ENCODE measurements at regions not wholly inside any gene's neighbourhood (a gene's known extent, or its start where the extent isn't known, plus 50 kb on each side); places are given as distances from the start of the nearest gene placed in this dataset.

DNA sequence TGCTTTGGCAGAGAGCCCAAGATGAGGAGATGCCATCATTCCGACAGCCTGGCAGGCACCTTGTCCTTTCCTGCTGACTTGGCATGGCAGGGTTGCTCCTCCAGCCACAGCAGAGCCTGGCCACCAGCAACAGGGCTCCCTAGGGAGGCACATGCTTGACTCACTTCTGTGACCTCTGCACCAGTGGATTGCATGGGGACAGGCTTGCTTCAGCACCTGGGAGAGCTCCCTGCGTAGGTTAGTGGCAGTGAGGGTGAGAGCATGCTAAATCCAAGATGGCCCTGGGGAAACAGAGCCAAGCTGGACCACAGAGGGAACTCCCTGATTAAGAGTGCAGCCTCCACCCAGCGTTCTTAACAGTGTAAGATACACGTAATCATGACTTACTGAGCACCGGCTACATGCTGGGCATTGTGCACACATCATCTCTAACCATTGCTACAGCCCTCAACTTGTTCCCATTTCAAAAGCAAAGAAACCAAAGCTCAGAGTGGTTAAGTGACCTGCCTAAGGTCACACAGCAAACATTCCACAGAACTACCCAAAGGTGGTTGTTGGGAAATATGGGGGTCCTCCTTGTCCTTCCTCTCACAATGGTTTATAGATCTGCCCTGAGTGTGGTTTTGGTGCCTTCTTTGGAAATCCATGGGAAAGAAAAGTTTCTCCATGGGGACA lies 116.6 kb upstream of the UQCRFS1 start (continued):
- TF ChIP-seq MYBL2 (CRISPR knock-in tag; IDR thresholded peaks at IDR 0.05) (no peak), TEAD4 (CRISPR knock-in tag; IDR thresholded peaks at IDR 0.05) (no peak), ESRRA (CRISPR knock-in tag; IDR thresholded peaks at IDR 0.05; ENCODE audit: borderline replicate concordance) (no peak), HMGA2 (CRISPR knock-in tag; IDR thresholded peaks at IDR 0.05) (no peak), NR1H2 (CRISPR knock-in tag; IDR thresholded peaks at IDR 0.05) (no peak), NFYB (CRISPR knock-in tag; conservative IDR thresholded peaks at IDR 0.05; ENCODE audit: low read depth) (no peak), TCF7 (CRISPR knock-in tag; IDR thresholded peaks at IDR 0.05; ENCODE audit: low read depth) (peak; percentile 34; the same call in 1 of the 2 replicates), ZNF138 (CRISPR knock-in tag; conservative IDR thresholded peaks at IDR 0.05) (no peak), TEAD1 (CRISPR knock-in tag; IDR thresholded peaks at IDR 0.05) (no peak), ZNF671 (CRISPR knock-in tag; IDR thresholded peaks at IDR 0.05) (0 out of 2 replicates have a peak, but pooled peaks have one; percentile 40), NFE2L1 (CRISPR knock-in tag; IDR thresholded peaks at IDR 0.05) (no peak), ZNF232 (CRISPR knock-in tag; IDR thresholded peaks at IDR 0.05) (no peak), GTF2I (CRISPR knock-in tag; conservative IDR thresholded peaks at IDR 0.05) (peak; percentile 51; the same call in 1 of the 2 replicates), ZNF396 (CRISPR knock-in tag; IDR thresholded peaks at IDR 0.05; ENCODE audit: borderline replicate concordance) (peak; percentile 90; the same call in 1 of the 2 replicates), ATF1 (CRISPR knock-in tag; IDR thresholded peaks at IDR 0.05) (no peak)
- TF ChIP-seq, protein P1, sequence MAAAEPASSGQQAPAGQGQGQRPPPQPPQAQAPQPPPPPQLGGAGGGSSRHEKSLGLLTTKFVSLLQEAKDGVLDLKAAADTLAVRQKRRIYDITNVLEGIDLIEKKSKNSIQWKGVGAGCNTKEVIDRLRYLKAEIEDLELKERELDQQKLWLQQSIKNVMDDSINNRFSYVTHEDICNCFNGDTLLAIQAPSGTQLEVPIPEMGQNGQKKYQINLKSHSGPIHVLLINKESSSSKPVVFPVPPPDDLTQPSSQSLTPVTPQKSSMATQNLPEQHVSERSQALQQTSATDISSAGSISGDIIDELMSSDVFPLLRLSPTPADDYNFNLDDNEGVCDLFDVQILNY (CRISPR knock-in tag; IDR thresholded peaks at IDR 0.05): no peak
- TF ChIP-seq, protein P2, sequence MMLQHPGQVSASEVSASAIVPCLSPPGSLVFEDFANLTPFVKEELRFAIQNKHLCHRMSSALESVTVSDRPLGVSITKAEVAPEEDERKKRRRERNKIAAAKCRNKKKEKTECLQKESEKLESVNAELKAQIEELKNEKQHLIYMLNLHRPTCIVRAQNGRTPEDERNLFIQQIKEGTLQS (CRISPR knock-in tag; conservative IDR thresholded peaks at IDR 0.05): no peak
- TF ChIP-seq, protein P3, sequence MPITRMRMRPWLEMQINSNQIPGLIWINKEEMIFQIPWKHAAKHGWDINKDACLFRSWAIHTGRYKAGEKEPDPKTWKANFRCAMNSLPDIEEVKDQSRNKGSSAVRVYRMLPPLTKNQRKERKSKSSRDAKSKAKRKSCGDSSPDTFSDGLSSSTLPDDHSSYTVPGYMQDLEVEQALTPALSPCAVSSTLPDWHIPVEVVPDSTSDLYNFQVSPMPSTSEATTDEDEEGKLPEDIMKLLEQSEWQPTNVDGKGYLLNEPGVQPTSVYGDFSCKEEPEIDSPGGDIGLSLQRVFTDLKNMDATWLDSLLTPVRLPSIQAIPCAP (CRISPR knock-in tag; IDR thresholded peaks at IDR 0.05): peak; percentile 87
- TF ChIP-seq, protein P4, sequence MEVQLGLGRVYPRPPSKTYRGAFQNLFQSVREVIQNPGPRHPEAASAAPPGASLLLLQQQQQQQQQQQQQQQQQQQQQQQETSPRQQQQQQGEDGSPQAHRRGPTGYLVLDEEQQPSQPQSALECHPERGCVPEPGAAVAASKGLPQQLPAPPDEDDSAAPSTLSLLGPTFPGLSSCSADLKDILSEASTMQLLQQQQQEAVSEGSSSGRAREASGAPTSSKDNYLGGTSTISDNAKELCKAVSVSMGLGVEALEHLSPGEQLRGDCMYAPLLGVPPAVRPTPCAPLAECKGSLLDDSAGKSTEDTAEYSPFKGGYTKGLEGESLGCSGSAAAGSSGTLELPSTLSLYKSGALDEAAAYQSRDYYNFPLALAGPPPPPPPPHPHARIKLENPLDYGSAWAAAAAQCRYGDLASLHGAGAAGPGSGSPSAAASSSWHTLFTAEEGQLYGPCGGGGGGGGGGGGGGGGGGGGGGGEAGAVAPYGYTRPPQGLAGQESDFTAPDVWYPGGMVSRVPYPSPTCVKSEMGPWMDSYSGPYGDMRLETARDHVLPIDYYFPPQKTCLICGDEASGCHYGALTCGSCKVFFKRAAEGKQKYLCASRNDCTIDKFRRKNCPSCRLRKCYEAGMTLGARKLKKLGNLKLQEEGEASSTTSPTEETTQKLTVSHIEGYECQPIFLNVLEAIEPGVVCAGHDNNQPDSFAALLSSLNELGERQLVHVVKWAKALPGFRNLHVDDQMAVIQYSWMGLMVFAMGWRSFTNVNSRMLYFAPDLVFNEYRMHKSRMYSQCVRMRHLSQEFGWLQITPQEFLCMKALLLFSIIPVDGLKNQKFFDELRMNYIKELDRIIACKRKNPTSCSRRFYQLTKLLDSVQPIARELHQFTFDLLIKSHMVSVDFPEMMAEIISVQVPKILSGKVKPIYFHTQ (CRISPR knock-in tag; IDR thresholded peaks at IDR 0.05): no peak
- TF ChIP-seq, protein P5, sequence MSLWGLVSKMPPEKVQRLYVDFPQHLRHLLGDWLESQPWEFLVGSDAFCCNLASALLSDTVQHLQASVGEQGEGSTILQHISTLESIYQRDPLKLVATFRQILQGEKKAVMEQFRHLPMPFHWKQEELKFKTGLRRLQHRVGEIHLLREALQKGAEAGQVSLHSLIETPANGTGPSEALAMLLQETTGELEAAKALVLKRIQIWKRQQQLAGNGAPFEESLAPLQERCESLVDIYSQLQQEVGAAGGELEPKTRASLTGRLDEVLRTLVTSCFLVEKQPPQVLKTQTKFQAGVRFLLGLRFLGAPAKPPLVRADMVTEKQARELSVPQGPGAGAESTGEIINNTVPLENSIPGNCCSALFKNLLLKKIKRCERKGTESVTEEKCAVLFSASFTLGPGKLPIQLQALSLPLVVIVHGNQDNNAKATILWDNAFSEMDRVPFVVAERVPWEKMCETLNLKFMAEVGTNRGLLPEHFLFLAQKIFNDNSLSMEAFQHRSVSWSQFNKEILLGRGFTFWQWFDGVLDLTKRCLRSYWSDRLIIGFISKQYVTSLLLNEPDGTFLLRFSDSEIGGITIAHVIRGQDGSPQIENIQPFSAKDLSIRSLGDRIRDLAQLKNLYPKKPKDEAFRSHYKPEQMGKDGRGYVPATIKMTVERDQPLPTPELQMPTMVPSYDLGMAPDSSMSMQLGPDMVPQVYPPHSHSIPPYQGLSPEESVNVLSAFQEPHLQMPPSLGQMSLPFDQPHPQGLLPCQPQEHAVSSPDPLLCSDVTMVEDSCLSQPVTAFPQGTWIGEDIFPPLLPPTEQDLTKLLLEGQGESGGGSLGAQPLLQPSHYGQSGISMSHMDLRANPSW (CRISPR knock-in tag; conservative IDR thresholded peaks at IDR 0.05; ENCODE audit: low read depth): no peak
- TF ChIP-seq, protein P6, sequence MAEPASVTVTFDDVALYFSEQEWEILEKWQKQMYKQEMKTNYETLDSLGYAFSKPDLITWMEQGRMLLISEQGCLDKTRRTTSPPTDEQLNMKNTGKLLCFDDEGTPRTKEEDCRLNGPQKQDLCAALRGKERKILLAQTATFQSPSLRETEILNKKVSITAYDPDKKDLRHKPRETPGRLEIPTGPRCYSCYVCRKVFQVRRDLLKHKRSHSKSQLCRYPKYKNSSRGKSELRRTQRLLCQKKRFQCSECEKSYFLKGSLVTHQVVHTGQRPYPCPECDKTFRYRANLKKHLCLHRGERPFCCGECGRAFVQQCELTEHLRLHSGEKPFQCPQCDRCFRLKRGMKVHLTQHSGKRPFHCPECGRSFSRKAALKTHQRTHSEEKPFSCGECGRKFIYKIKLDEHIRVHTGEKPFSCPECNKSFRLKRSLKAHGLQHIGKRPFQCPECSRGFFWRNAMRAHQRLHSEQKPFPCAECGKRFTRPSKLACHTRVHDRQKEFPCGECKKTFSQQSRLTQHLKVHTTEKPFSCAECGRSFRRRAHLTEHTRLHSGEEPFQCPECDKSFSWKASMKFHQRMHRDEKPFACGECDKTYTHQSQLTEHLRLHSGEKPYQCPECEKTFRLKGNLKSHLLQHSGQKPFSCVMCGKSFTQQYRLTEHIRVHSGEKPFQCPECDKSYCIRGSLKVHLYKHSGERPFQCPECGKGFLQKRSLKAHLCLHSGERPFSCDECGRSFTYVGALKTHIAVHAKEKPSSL (CRISPR knock-in tag; conservative IDR thresholded peaks at IDR 0.05): peak; percentile 67; the same call in 1 of the 2 replicates
- TF ChIP-seq, protein P7, sequence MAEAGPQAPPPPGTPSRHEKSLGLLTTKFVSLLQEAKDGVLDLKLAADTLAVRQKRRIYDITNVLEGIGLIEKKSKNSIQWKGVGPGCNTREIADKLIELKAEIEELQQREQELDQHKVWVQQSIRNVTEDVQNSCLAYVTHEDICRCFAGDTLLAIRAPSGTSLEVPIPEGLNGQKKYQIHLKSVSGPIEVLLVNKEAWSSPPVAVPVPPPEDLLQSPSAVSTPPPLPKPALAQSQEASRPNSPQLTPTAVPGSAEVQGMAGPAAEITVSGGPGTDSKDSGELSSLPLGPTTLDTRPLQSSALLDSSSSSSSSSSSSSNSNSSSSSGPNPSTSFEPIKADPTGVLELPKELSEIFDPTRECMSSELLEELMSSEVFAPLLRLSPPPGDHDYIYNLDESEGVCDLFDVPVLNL (CRISPR knock-in tag; IDR thresholded peaks at IDR 0.05; ENCODE audit: borderline replicate concordance, low read depth): no peak
- TF ChIP-seq, protein P8, sequence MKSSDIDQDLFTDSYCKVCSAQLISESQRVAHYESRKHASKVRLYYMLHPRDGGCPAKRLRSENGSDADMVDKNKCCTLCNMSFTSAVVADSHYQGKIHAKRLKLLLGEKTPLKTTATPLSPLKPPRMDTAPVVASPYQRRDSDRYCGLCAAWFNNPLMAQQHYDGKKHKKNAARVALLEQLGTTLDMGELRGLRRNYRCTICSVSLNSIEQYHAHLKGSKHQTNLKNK (CRISPR knock-in tag; IDR thresholded peaks at IDR 0.05): no peak
- TF ChIP-seq, protein P9, sequence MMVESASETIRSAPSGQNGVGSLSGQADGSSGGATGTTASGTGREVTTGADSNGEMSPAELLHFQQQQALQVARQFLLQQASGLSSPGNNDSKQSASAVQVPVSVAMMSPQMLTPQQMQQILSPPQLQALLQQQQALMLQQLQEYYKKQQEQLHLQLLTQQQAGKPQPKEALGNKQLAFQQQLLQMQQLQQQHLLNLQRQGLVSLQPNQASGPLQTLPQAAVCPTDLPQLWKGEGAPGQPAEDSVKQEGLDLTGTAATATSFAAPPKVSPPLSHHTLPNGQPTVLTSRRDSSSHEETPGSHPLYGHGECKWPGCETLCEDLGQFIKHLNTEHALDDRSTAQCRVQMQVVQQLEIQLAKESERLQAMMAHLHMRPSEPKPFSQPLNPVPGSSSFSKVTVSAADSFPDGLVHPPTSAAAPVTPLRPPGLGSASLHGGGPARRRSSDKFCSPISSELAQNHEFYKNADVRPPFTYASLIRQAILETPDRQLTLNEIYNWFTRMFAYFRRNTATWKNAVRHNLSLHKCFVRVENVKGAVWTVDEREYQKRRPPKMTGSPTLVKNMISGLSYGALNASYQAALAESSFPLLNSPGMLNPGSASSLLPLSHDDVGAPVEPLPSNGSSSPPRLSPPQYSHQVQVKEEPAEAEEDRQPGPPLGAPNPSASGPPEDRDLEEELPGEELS (CRISPR knock-in tag; IDR thresholded peaks at IDR 0.05): peak; percentile 93
- TF ChIP-seq, protein P10, sequence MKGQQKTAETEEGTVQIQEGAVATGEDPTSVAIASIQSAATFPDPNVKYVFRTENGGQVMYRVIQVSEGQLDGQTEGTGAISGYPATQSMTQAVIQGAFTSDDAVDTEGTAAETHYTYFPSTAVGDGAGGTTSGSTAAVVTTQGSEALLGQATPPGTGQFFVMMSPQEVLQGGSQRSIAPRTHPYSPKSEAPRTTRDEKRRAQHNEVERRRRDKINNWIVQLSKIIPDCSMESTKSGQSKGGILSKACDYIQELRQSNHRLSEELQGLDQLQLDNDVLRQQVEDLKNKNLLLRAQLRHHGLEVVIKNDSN (CRISPR knock-in tag; IDR thresholded peaks at IDR 0.05): no peak

Data from WTC11 (cell line).